ENCODE measurements at regions not wholly inside any gene's neighbourhood (a gene's known extent, or its start where the extent isn't known, plus 50 kb on each side); places are given as distances from the start of the nearest gene placed in this dataset.

- Histone ChIP-seq H3K27ac (ENCODE audit: low read depth, low read length) (no peak overlapping the region), H3K9ac (ENCODE audit: low read length) (no peak overlapping the region), H2AFZ (ENCODE audit: low read depth, low read length, poor library complexity, severe bottlenecking) (peak overlapping the region; percentile 46), H3K36me3 (ENCODE audit: control insufficient read depth in 1 of 2, insufficient read depth in 2 of 2, low read length in 2 of 2) (no peaks in the 10 kb centered on the region), H3K9me2 (ENCODE audit: insufficient read depth) (no peaks in the 10 kb centered on the region), H3K4me2 (ENCODE audit: low read length) (no peak overlapping the region), H4K20me1 (ENCODE audit: insufficient read depth) (no peaks in the 10 kb centered on the region), H3K27me3 (ENCODE audit: insufficient read depth, low read length) (no peaks in the 10 kb centered on the region), H3K4me1 (ENCODE audit: control insufficient read depth in 1 of 2, insufficient read depth in 2 of 2, low read length in 2 of 2) (peaks cover 10 to 14% of the 10 kb centered on the region in 2 experiments; a peak in 3 of 4 replicates), H3K9me3 (ENCODE audit: control insufficient read depth in 1 of 2, insufficient read depth in 1 of 2, low read depth in 1 of 2, low read length in 2 of 2) (no peaks in the 10 kb centered on the region), H3K4me3 (replicated peaks in 1 of 2; ENCODE audit: low read depth in 1 of 2, low read length in 2 of 2) (no peak overlapping the region), H3K79me2 (ENCODE audit: insufficient read depth, low read length) (no peaks in the 10 kb centered on the region)
- TF ChIP-seq TCF7L2 (IDR thresholded peaks at IDR 0.05; ENCODE audit: borderline replicate concordance, extremely low read depth, insufficient read depth, insufficient read length) (no peak), MAX (IDR thresholded peaks at IDR 0.05) (no peak), SP1 (IDR thresholded peaks at IDR 0.05; ENCODE audit: low read depth) (no peak), FOSL1 (IDR thresholded peaks at IDR 0.05; ENCODE audit: low read depth) (no peak), ZNF274 (IDR thresholded peaks at IDR 0.05; ENCODE audit: low read depth, low read length) (no peak), RAD21 (IDR thresholded peaks at IDR 0.05; ENCODE audit: low read depth) (peak; percentile 19; the same call in 1 of the 2 replicates), ZBTB33 (IDR thresholded peaks at IDR 0.05; ENCODE audit: extremely low read depth, insufficient replicate concordance, low read length) (no peak)
- CTCF ChIA-PET = no interaction called here
- POLR2A ChIA-PET = no interaction called here
- DNase-seq (ENCODE audit: low read depth, low spot score) = no peak
- intact Hi-C loops (cut with micrococcal nuclease) = no loop called here
- BruUV-seq (replicated peaks) = no TSS peak
- no peak for ATAC-seq
- RAD21 ChIA-PET (ENCODE audit: low non-redundant PET in 1 of 2, low total read pairs in 2 of 2, uncharacterized antibody in 2 of 2, unreplicated experiment in 2 of 2) = interaction anchor here in 1 of 2 experiments (0.7 kb wide), 1 partner anchor 363 kb away, joined by 5 read pairs; no protein-coding TSS in a partner anchor
Measured at GRCh38 chr3:31244929-31245817, 287.6 kb upstream of the STT3B start.

Measured in HCT116 (cell line).